Cardiac muscle cell (in vitro differentiated cells and primary cell): ENCODE measurements at regions not wholly inside any gene's neighbourhood (a gene's known extent, or its start where the extent isn't known, plus 50 kb on each side); places are given as distances from the start of the nearest gene placed in this dataset.

Experiments used
- DNase-seq, 2 donors: peaks; one replicate each; pipeline versions ENCODE4 v3.0.0 to v3.0.0-alpha.2; 2010 to 2017; ENCODE audit warnings: low read depth in 1 of 2, low spot score in 1 of 2
- H3K27ac ChIP-seq: fragments of 200-600 bp; sonication (generic); 2 replicates; pipeline ENCODE4 v1.5.1; 2016
- H3K27me3 ChIP-seq: fragments of 200-600 bp; sonication (generic); 2 replicates; pipeline ENCODE4 v1.6.0; 2016; ENCODE audit warnings: control low read depth
- H3K36me3 ChIP-seq: fragments of 200-600 bp; sonication (generic); 2 replicates; pipeline ENCODE4 v1.5.1; 2016; ENCODE audit warnings: control low read depth
- H3K4me1 ChIP-seq: fragments of 200-600 bp; sonication (generic); 2 replicates; pipeline ENCODE4 v1.8.1; 2017; ENCODE audit warnings: low read depth, mild to moderate bottlenecking, mixed run types
- H3K4me3 ChIP-seq: fragments of 200-600 bp; sonication (generic); 2 replicates; pipeline ENCODE4 v1.5.1; 2016; ENCODE audit warnings: mild to moderate bottlenecking
- H3K9me3 ChIP-seq: fragments of 200-600 bp; sonication (generic); 2 replicates; pipeline ENCODE4 v1.5.1; 2017; ENCODE audit warnings: low read depth, mild to moderate bottlenecking, control low read depth
- CTCF ChIP-seq: IDR thresholded peaks from 2 replicates; pipeline ENCODE4 v1.5.1; 2012; ENCODE audit warnings: low read depth, mild to moderate bottlenecking, low read length

GRCh38 chr10:44618910-44619309 lies 234.0 kb upstream of the CXCL12 start:
- no peaks in the 10 kb centered on the region for H3K36me3 ChIP-seq
- no peak for DNase-seq
- TF ChIP-seq CTCF = no peak
- H3K27me3 ChIP-seq = no peaks in the 10 kb centered on the region
- no peaks in the 10 kb centered on the region for H3K9me3 ChIP-seq
- H3K27ac ChIP-seq = no peak overlapping the region
- H3K4me1 ChIP-seq = no peaks in the 10 kb centered on the region
- no peak overlapping the region for H3K4me3 ChIP-seq

GRCh38 chr10:44619521-44619920 lies 234.6 kb upstream of the CXCL12 start:
- Histone ChIP-seq H3K4me1 (no peaks in the 10 kb centered on the region), H3K27me3 (no peaks in the 10 kb centered on the region), H3K36me3 (no peaks in the 10 kb centered on the region), H3K9me3 (no peaks in the 10 kb centered on the region), H3K27ac (no peak overlapping the region), H3K4me3 (no peak overlapping the region)
- DNase-seq = no peak
- TF ChIP-seq CTCF = no peak

DNA sequence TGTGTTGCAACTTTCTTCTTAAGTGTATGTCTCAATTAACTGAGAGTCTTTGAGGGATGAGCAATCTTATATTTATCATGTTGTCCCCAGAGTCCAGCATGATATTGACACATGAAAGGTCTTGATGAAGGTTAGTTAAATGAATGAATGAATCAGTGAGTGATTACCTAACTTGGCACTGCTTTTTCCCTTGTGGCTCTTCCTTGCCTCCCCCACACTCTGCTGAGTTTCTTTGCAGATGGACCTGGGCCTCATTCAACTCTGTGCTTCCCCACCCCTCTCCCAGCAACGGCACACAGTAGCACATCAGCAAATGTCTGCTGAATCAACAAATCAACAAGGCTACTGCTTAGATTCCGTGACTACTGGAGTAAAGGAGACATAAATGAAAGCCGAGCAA lies 235.1 kb upstream of the CXCL12 start:
- peak in 1 of 2 donors; percentile 73 for DNase-seq
- no peaks in the 10 kb centered on the region for H3K36me3 ChIP-seq
- no peaks in the 10 kb centered on the region for H3K9me3 ChIP-seq
- TF ChIP-seq CTCF = no peak
- H3K4me1 ChIP-seq = no peaks in the 10 kb centered on the region
- no peak overlapping the region for H3K27ac ChIP-seq
- H3K27me3 ChIP-seq = no peaks in the 10 kb centered on the region
- no peak overlapping the region for H3K4me3 ChIP-seq

DNA sequence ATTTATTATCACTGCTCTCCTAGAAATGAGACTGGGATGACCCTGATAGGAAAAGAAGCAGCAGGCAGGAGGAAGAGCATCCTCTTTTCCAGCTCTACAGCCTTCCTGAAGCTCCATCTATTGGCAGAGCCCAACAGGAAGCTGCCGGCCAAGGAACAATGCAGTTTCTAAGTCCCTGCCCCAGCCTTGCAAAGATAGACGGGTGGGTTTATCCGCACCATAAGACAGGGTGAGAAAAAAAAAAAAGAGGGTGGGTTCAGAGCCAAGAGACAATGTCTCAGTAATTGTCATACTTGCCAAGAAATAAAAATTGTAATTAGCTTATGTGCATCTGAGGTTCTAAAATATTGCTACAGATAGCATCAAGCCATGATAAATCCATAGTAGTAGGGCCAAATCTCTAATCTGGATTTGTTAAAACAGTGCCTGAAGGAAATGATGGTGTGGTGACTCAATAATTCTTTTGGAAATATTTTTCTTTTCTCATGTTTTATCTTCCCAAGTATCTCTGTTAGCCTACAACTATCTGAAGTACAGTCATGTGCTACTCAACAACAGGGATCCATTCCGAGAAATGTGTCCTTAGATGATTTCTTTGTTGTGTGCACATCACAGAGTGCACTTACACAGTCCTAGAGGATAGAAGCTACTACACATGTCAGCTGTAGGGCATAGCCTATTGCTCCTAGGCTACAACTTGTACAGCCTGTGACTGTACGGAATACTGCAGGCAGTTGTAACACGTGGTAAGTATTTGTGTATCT lies 242.9 kb upstream of the CXCL12 start:
- no peak overlapping the region for H3K27ac ChIP-seq
- no peak overlapping the region for H3K4me3 ChIP-seq
- TF ChIP-seq CTCF = peak; percentile 18
- H3K27me3 ChIP-seq = no peaks in the 10 kb centered on the region
- no peaks in the 10 kb centered on the region for H3K4me1 ChIP-seq
- no peaks in the 10 kb centered on the region for H3K36me3 ChIP-seq
- peak in 1 of 2 donors; percentile 88 for DNase-seq
- no peaks in the 10 kb centered on the region for H3K9me3 ChIP-seq

DNA sequence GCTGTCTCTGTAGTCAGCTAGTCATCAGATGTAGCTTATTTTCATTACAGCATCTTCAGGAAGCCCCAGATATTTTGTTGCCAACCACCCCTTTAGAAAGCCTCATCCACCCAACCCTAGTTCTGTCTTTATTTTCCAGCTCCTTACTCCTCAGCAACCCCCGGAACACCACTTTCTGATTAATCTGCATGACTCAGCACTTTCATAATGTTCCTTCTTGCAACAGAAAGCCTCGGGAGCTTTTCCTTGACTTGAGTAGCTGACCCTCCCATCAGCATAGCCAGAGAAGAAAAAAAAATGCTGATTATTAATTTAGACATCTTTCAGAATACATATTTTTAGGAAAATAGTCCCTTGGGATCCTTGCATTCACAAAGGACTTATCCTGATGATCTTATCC lies 244.0 kb upstream of the CXCL12 start:
- DNase-seq = peak in 1 of 2 donors; percentile 94
- Histone ChIP-seq H3K27me3 (no peaks in the 10 kb centered on the region), H3K9me3 (no peaks in the 10 kb centered on the region), H3K4me3 (no peak overlapping the region), H3K27ac (no peak overlapping the region), H3K4me1 (no peaks in the 10 kb centered on the region), H3K36me3 (no peaks in the 10 kb centered on the region)
- TF ChIP-seq CTCF = no peak
